ENCODE measurements at regions not wholly inside any gene's neighbourhood (a gene's known extent, or its start where the extent isn't known, plus 50 kb on each side); places are given as distances from the start of the nearest gene placed in this dataset.

DNA sequence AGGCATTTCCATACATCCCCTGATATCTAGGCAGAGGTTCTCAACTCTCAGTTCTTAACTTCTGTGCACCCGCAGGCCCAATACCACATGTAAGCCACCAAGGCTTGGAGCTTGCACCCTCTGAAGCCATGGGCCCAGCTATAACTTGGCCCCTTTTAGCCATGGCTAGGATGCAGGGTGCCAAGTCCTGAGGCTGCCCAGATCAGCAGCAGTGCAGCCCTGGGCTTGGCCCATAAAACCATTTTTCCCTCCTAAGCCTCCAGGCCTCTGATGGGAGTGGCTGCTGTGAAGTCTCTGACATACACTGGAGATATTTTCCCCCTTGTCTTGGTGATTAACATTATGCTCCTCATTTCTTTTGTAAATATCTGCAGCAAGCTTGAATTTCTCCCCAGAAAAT, 110.3 kb upstream of the CNTN1 start:
- TF ChIP-seq FOXA2 (IDR thresholded peaks at IDR 0.05) (no peak), NR2F2 (IDR thresholded peaks at IDR 0.05) (no peak), RAD21 (IDR thresholded peaks at IDR 0.05) (no peak), SP1 (IDR thresholded peaks at IDR 0.05) (no peak), FOXA1 (IDR thresholded peaks at IDR 0.05) (no peak), HNF4A (conservative IDR thresholded peaks at IDR 0.05) (no peak), HNF4G (IDR thresholded peaks at IDR 0.05) (no peak), EGR1 (IDR thresholded peaks at IDR 0.05; ENCODE audit: low read depth in 2 of 2) (no peak)
- TF ChIP-seq, protein P1, sequence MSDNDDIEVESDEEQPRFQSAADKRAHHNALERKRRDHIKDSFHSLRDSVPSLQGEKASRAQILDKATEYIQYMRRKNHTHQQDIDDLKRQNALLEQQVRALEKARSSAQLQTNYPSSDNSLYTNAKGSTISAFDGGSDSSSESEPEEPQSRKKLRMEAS (IDR thresholded peaks at IDR 0.05) = no peak
- TF ChIP-seq, protein P2, sequence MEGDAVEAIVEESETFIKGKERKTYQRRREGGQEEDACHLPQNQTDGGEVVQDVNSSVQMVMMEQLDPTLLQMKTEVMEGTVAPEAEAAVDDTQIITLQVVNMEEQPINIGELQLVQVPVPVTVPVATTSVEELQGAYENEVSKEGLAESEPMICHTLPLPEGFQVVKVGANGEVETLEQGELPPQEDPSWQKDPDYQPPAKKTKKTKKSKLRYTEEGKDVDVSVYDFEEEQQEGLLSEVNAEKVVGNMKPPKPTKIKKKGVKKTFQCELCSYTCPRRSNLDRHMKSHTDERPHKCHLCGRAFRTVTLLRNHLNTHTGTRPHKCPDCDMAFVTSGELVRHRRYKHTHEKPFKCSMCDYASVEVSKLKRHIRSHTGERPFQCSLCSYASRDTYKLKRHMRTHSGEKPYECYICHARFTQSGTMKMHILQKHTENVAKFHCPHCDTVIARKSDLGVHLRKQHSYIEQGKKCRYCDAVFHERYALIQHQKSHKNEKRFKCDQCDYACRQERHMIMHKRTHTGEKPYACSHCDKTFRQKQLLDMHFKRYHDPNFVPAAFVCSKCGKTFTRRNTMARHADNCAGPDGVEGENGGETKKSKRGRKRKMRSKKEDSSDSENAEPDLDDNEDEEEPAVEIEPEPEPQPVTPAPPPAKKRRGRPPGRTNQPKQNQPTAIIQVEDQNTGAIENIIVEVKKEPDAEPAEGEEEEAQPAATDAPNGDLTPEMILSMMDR (IDR thresholded peaks at IDR 0.05; ENCODE audit: low read depth, low read length, missing input control) = no peak
- peaks cover 0 to 6% (median 3%) of the 10 kb centered on the region in 4 donors for H3K9me3 ChIP-seq (ENCODE audit: control insufficient read depth in 4 of 4, low read length in 3 of 4)
- no peaks in the 10 kb centered on the region for H3K4me1 ChIP-seq (ENCODE audit: control insufficient read depth in 4 of 4, insufficient read depth in 4 of 4, low read length in 3 of 4)
- no peaks in the 10 kb centered on the region for H3K27me3 ChIP-seq (ENCODE audit: control insufficient read depth in 4 of 4, insufficient read depth in 4 of 4, low read length in 3 of 4)
- DNase-seq (ENCODE audit: low spot score) = no peak
- WGBS = 81% methylated on average over 1 of the region's 1 CpG
- H3K36me3 ChIP-seq (ENCODE audit: control insufficient read depth in 4 of 4, insufficient read depth in 3 of 4, low read depth in 1 of 4, low read length in 3 of 4) = no peaks in the 10 kb centered on the region
- H3K27ac ChIP-seq (ENCODE audit: low read depth in 1 of 2, low read length in 2 of 2) = no peak overlapping the region
- H3K9ac ChIP-seq (ENCODE audit: low read depth in 1 of 2, low read length in 2 of 2) = no peak overlapping the region
- no peak overlapping the region for H3K4me3 ChIP-seq (ENCODE audit: low read depth in 1 of 3, low read length in 3 of 3)

GRCh38 chr12:40583743-40584142, 108.5 kb upstream of the CNTN1 start:
- H3K4me1 ChIP-seq (ENCODE audit: control insufficient read depth in 4 of 4, insufficient read depth in 4 of 4, low read length in 3 of 4) = no peaks in the 10 kb centered on the region
- DNase-seq (ENCODE audit: low spot score) = no peak
- no peaks in the 10 kb centered on the region for H3K27me3 ChIP-seq (ENCODE audit: control insufficient read depth in 4 of 4, insufficient read depth in 4 of 4, low read length in 3 of 4)
- TF ChIP-seq SP1 (IDR thresholded peaks at IDR 0.05) (no peak), RAD21 (IDR thresholded peaks at IDR 0.05) (no peak)
- no peak overlapping the region for H3K4me3 ChIP-seq (ENCODE audit: low read depth in 1 of 3, low read length in 3 of 3)
- peaks cover 0 to 6% (median 3%) of the 10 kb centered on the region in 4 donors for H3K9me3 ChIP-seq (ENCODE audit: control insufficient read depth in 4 of 4, low read length in 3 of 4)
- no peak overlapping the region for H3K9ac ChIP-seq (ENCODE audit: low read depth in 1 of 2, low read length in 2 of 2)
- no peaks in the 10 kb centered on the region for H3K36me3 ChIP-seq (ENCODE audit: control insufficient read depth in 4 of 4, insufficient read depth in 3 of 4, low read depth in 1 of 4, low read length in 3 of 4)
- no peak overlapping the region for H3K27ac ChIP-seq (ENCODE audit: low read depth in 1 of 2, low read length in 2 of 2)

GRCh38 chr12:40584763-40585162, 107.5 kb upstream of the CNTN1 start:
- Histone ChIP-seq H3K36me3 (ENCODE audit: control insufficient read depth in 4 of 4, insufficient read depth in 3 of 4, low read depth in 1 of 4, low read length in 3 of 4) (no peaks in the 10 kb centered on the region), H3K4me1 (ENCODE audit: control insufficient read depth in 4 of 4, insufficient read depth in 4 of 4, low read length in 3 of 4) (no peaks in the 10 kb centered on the region), H3K27me3 (ENCODE audit: control insufficient read depth in 4 of 4, insufficient read depth in 4 of 4, low read length in 3 of 4) (no peaks in the 10 kb centered on the region), H3K4me3 (ENCODE audit: low read depth in 1 of 3, low read length in 3 of 3) (no peak overlapping the region), H3K9me3 (ENCODE audit: control insufficient read depth in 4 of 4, low read length in 3 of 4) (peaks cover 0 to 8% (median 6%) of the 10 kb centered on the region in 4 donors), H3K27ac (ENCODE audit: low read depth in 1 of 2, low read length in 2 of 2) (no peak overlapping the region), H3K9ac (ENCODE audit: low read depth in 1 of 2, low read length in 2 of 2) (no peak overlapping the region)
- no peak for DNase-seq (ENCODE audit: low spot score)
- WGBS = 53% methylated on average over 2 of the region's 2 CpGs
- TF ChIP-seq GABPA (IDR thresholded peaks at IDR 0.05 in 1 of 2, conservative IDR thresholded peaks at IDR 0.05 in 1 of 2) (no peak), FOXA2 (IDR thresholded peaks at IDR 0.05) (no peak), RAD21 (IDR thresholded peaks at IDR 0.05) (no peak), NR2F2 (IDR thresholded peaks at IDR 0.05) (no peak), HNF4G (IDR thresholded peaks at IDR 0.05) (no peak)
- TF ChIP-seq, protein P3, sequence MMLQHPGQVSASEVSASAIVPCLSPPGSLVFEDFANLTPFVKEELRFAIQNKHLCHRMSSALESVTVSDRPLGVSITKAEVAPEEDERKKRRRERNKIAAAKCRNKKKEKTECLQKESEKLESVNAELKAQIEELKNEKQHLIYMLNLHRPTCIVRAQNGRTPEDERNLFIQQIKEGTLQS (IDR thresholded peaks at IDR 0.05) = no peak
- TF ChIP-seq, protein P1 (IDR thresholded peaks at IDR 0.05) = no peak

All from liver (tissue), 8 donors.